ENCODE measurements at regions not wholly inside any gene's neighbourhood (a gene's known extent, or its start where the extent isn't known, plus 50 kb on each side); places are given as distances from the start of the nearest gene placed in this dataset.

- no peaks in the 10 kb centered on the region for H3K27me3 ChIP-seq
- TF ChIP-seq POLR2A (IDR thresholded peaks at IDR 0.05) (no peak), CTCF (IDR thresholded peaks at IDR 0.05) (no peak)
- intact Hi-C loops (cut with DNase I), result no loop called here
- H3K9me3 ChIP-seq, result no peaks in the 10 kb centered on the region
- DNase-seq, result no peak
- H3K27ac ChIP-seq, result no peak overlapping the region
- 92 to 95% methylated on average over 7 of the region's 7 CpGs for WGBS, 2 donors
- no peaks in the 10 kb centered on the region for H3K4me1 ChIP-seq
- no peak overlapping the region for H3K4me3 ChIP-seq (replicated peaks in 1 of 3)
- no peaks in the 10 kb centered on the region for H3K36me3 ChIP-seq
Observed at GRCh38 chr2:379778-380177, 91.9 kb upstream of the ALKAL2 start.

- H3K4me3 ChIP-seq (replicated peaks in 1 of 3), result no peak overlapping the region
- no peak for TF ChIP-seq CTCF (IDR thresholded peaks at IDR 0.05)
- TF ChIP-seq POLR2A (IDR thresholded peaks at IDR 0.05), result no peak
- intact Hi-C loops (cut with DNase I), result no loop called here
- no peaks in the 10 kb centered on the region for H3K36me3 ChIP-seq
- no peaks in the 10 kb centered on the region for H3K27me3 ChIP-seq
- no peak for DNase-seq
- no peak overlapping the region for H3K27ac ChIP-seq
- H3K4me1 ChIP-seq, result no peaks in the 10 kb centered on the region
- no peaks in the 10 kb centered on the region for H3K9me3 ChIP-seq
Observed at GRCh38 chr2:378364-378763, 90.5 kb upstream of the ALKAL2 start.

GRCh38 chr2:377414-377813, 89.5 kb upstream of the ALKAL2 start:
- intact Hi-C loops (cut with DNase I), result no loop called here
- Histone ChIP-seq H3K4me1 (no peaks in the 10 kb centered on the region), H3K27ac (no peak overlapping the region), H3K4me3 (replicated peaks in 1 of 3) (no peak overlapping the region), H3K36me3 (no peaks in the 10 kb centered on the region), H3K9me3 (no peaks in the 10 kb centered on the region), H3K27me3 (no peaks in the 10 kb centered on the region)
- TF ChIP-seq POLR2A (IDR thresholded peaks at IDR 0.05), result no peak
- TF ChIP-seq CTCF (IDR thresholded peaks at IDR 0.05), result no peak
- no peak for DNase-seq
- 76 to 77% methylated on average over 2 of the region's 2 CpGs for WGBS, 2 donors

- H3K27ac ChIP-seq, result no peak overlapping the region
- H3K27me3 ChIP-seq, result no peaks in the 10 kb centered on the region
- DNase-seq, result no peak
- no peak overlapping the region for H3K4me3 ChIP-seq (replicated peaks in 1 of 3)
- H3K9me3 ChIP-seq, result no peaks in the 10 kb centered on the region
- TF ChIP-seq POLR2A (IDR thresholded peaks at IDR 0.05), result no peak
- no peak for TF ChIP-seq CTCF (IDR thresholded peaks at IDR 0.05)
- 51 to 69% methylated on average over 3 of the region's 3 CpGs for WGBS, 2 donors
- intact Hi-C loops (cut with DNase I), result no loop called here
- no peaks in the 10 kb centered on the region for H3K36me3 ChIP-seq
- H3K4me1 ChIP-seq, result no peaks in the 10 kb centered on the region
Observed at GRCh38 chr2:375956-376307, 88.0 kb upstream of the ALKAL2 start.

GRCh38 chr2:375270-375955, 87.5 kb upstream of the ALKAL2 start:
- Histone ChIP-seq H3K4me1 (no peaks in the 10 kb centered on the region), H3K9me3 (no peaks in the 10 kb centered on the region), H3K4me3 (replicated peaks in 1 of 3) (no peak overlapping the region), H3K27me3 (no peaks in the 10 kb centered on the region), H3K27ac (no peak overlapping the region), H3K36me3 (no peaks in the 10 kb centered on the region)
- TF ChIP-seq CTCF (IDR thresholded peaks at IDR 0.05), result no peak
- TF ChIP-seq POLR2A (IDR thresholded peaks at IDR 0.05), result no peak
- intact Hi-C loops (cut with DNase I), result no loop called here
- 55 to 74% methylated on average over 9 of the region's 9 CpGs for WGBS, 2 donors
- DNase-seq, result no peak

Data from thyroid gland (tissue), 4 donors.